ENCODE measurements at regions not wholly inside any gene's neighbourhood (a gene's known extent, or its start where the extent isn't known, plus 50 kb on each side); places are given as distances from the start of the nearest gene placed in this dataset.

- TF ChIP-seq CTCF (IDR thresholded peaks at IDR 0.05; ENCODE audit: borderline replicate concordance, extremely low read depth, low read length, poor library complexity, severe bottlenecking) (no peak), EZH2 (IDR thresholded peaks at IDR 0.05; ENCODE audit: borderline replicate concordance, low read depth, low read length, severe bottlenecking) (no peak)
Measured at GRCh38 chr2:44055229-44055628, 59.4 kb upstream of the LRPPRC start.

Data from DND-41 (cell line).